Medulla oblongata (tissue), 1 donor: ENCODE measurements at regions not wholly inside any gene's neighbourhood (a gene's known extent, or its start where the extent isn't known, plus 50 kb on each side); places are given as distances from the start of the nearest gene placed in this dataset.
"Not testable (repeated sequence)": the region's sequence is repeated elsewhere in the genome, so short reads cannot be mapped to it uniquely, and the experiment has no call there.

Experiments used
- DNase-seq: peaks from one replicate; pipeline ENCODE4 v3.0.0-alpha.2; 2015; ENCODE audit errors: extremely low spot score

DNA sequence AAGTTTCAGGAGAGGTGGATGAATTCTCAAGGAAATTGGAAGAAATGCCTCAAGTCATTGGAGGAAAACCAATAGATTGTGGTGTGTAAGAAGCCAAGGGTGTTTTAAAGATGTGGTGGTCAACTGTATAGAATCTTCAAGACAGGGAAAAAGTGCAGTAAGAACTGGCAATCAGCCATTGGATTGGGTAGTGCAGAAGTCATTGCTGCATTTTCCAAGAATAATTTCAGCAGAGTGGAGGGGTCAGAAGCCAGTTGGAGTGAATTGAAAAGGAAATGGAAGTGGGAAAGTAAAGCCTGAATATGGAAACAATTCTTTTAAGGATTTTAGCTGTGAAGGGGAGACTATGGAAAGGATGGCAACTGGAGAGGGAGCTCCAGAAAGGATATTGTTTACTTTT is 128.2 kb upstream of the TMEM170B start:
- DNase-seq: no peak

DNA sequence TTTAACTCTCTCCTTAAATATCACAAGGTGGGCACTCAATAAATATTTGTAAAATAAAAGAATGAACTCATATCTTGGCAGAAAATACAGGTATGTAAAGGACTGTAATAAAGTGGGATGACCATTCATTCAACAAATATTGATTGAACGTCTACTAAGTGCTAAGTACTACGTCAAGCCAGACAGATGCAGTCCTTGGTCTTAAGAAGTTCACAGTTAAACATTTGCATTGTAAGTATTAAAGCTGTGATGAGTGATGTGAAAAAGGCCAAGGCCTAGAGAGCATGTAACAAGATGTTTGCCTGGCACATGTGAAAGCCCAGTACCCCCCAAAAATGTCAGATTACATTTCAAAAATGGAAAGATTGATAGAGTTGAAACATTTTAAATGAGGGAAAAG is 130.1 kb upstream of the TMEM170B start:
- no peak for DNase-seq

DNA sequence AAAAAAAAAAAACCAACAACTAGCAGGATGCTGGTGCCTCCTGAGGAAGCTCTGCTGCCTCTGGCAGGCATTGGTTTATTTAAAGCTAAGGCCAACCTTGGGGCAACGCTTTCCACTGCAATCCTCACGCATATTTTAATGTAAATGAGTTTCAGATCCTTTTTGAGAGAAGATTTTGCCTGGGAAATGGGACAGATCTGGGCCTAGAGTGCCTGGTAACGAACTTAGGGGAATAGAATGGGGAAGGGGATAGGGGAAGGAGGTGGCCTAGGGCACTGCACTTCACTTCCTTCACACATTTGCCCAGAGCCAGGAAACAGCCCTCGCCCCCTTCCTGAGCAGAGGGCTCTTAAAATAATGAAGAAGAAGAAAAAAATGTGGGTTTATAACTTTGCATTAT is 132.7 kb upstream of the TMEM170B start:
- peak; percentile 48 for DNase-seq

DNA sequence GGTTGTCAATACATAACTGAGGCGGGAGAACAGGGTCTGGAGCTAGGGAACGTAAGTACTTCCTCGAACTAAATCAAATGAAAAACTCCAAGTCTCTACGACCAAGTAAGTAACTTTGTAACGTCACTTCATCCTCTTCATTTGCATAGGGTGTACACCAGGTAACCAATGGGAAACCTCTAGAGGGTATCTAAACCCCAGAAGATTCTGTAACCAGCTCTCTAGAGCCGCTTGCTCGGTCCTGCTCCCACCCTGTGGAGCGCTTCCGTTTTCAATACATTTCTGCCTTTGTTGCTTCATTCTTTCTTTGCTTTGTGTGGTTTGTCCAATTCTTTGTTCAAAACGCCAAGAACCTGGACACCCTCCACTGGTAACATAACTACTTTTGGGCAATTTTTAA is 133.5 kb upstream of the TMEM170B start:
- DNase-seq: no peak

DNA sequence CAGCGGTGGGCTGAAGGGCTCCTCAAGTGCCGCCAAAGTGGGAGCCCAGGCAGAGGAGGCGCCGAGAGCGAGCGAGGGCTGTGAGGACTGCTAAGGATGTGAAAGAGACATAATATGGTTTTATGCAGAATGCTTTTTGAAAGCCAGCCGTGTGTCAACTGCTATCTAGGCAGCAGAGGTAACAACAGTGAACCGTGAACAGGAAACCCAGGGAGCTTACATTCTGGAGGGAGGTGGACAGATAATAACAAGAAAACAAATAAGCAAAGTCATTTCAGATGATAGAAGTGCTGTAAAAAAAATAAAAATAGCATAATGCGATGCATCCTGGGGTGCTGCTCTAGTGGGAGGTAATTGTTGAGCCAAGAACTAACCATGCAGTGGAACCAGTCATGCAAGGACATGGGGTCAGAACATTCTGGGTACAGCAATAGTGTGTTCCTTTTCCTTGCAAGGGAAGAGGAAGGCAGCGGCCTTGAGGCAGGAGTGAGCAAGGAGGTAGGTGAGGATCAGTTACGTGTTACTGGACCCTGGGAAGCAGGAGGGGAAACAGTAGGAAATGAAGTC is 134.4 kb upstream of the TMEM170B start:
- DNase-seq: no peak

DNA sequence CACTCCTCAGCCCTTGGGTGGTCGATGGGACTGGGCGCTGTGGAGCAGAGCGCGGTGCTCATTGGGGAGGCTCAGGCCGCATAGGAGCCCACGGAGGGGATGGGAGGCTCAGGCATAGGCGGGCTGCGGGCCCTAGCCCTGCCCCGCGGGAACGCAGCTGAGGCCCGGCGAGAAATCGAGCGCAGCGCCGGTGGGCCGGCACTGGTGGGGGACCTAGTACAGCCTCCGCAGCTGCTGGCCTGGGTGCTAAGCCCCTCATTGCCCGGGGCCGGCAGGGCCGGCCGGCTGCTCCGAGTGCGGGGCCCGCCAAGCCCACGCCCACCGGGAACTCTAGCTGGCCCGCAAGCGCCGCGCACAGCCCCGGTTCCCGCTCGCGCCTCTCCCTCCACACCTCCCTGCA is 135.0 kb upstream of the TMEM170B start:
- not testable (repeated sequence) for DNase-seq

DNA sequence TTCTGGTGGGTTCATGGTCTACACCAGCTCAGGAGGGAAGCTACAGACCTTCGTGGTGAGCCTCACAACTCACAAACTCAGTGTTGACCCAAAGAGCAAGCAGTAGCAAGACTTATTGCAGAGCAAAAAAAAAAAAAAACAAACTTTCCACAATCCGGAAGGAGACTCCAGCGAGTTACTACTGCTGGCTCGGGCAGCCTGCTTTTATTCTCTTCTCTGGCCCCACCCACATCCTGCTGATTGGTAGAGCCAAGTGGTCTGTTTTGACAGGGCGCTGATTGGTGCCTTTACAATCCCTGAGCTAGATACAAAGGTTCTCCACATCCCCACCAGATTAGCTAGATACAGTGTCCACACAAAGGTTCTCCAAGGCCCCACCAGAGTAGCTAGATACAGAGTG is 135.6 kb upstream of the TMEM170B start:
- DNase-seq: not testable (repeated sequence)

DNA sequence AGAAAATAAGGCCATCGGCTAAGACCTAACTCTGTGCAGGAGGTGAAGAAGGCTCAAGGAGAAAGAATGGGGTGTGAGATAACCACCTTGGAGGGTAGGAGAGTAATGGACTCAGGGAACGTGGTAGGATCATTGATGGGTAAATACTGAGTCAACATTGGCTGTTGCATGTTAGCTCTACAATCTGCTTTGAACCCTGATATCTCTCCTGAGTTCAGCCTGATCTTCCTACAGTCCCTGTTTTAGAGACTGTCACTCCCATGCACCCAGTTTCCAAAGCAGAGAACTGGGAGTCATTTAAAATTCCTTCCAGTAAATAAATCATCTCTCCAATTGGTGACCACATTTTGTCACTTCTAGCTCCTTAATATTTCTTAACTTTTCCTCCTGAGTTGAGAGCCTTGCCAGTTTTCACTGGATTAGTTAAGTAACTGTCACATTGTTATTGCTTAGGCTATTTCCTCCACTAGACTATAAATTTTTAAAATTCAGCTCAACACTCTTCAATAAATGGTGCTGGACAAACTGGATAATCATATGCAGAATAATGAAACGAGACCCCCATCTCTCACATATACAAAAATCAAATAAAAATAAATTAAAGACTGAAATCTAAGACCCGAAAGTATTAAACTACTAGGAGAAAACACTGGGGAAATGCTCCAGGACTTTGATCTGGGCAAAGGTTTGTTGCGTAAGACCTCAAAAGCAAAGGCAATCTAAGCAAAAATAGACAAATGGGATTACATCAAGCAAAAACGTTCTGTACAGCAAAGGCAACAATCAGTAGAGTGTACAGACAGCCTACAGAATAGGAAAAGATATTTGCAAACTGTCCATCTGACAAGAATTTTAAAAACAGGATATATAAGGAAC is 138.9 kb upstream of the TMEM170B start:
- DNase-seq: no peak

DNA sequence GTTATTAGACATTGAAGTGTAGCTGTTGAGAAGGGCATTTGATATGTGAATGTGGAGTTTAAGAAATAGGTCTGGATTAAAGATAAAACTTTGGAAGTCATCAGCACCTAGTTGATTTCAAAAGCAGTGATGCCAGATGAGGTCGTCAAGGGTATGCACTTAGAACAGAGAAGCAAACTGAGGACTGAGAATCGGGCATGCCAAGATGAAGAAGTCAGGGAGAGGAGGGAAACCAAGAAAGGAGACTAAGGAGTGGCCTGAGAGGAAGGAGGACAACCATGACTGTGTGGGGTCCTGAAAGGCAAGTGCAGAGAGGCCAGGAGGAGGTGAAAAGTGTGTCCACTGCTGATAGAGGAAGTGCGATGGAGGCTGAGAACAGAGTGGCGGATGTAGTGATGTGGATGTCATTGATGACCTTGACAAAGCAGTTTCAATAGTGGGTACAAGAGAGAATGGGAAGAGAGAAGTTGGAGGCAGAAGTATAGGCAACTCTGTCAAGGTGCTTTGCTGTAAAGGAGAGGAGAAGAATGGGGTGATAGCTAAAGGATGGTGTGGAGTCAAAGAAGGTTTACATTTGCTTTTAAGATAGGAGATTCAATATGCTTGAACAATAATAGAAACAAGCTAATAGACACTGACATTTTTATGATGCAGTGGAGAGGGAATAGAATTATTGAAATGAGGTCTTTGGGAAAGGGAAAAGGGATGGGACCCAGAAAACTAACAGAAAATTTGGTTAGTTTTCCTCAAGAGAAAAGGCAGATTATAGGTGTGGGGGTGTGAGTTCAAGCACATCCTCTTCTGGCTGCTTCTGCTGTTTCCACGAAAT is 139.7 kb upstream of the TMEM170B start:
- no peak for DNase-seq

DNA sequence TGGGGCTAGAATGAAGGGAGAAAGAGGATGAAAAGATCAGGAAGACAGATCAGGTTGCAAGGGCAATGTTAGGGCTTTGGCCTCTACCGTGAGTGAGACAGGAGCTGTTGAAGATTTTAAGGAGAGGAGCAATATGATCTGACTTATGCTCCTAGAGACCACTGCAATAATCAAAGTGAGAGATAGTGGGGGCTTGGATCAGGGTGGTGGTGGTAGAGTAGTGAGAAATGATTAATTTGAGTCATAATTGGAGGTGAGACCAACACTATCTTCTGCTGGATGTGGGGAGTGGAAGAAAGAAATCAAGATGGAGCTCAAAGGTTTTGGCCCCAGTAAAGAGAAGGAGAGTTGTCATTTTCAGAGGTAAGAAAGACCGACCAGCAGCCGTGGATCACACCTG is 140.7 kb upstream of the TMEM170B start:
- DNase-seq: no peak

DNA sequence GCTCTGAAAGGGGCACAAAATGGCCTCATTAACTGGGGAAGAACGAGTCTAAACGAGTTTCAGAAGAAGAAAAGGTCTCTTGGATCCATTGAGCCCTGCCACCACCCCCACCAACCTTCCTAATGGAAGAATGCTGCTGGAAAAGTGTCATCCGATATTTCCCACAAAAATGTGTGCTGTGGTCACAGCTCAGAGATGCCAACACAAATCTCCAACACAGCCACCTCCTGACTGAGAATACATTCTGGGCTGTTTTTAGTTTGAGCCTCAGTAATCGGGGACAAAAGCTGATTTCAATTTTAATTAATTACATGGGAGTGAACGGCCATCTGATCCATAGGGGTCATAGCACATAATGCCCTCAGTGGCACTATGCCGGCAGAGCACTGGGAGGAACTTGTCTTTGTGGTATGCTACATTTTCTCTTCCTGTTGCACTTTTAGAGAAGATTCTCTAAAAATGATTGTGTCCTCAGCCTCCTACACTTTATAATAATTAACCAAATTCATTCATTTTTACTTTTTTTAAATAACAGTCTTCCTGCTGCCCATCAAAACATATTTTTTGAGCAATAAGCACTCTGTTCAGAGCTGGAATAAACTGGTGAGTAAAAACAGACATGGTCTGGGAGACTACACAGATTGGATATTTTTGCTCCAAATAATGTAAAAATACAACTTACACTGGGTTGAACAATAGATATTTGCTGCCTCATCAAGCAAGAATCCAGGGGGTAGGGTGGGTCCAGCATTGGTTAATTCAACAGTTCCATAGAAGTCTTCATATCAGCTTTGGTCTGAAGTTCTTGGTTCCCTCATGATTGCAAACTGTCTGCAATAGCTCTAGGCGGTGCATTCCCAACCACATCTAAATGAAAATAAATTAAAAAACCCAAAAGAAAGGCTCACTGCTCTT is 143.6 kb upstream of the TMEM170B start:
- DNase-seq: no peak

DNA sequence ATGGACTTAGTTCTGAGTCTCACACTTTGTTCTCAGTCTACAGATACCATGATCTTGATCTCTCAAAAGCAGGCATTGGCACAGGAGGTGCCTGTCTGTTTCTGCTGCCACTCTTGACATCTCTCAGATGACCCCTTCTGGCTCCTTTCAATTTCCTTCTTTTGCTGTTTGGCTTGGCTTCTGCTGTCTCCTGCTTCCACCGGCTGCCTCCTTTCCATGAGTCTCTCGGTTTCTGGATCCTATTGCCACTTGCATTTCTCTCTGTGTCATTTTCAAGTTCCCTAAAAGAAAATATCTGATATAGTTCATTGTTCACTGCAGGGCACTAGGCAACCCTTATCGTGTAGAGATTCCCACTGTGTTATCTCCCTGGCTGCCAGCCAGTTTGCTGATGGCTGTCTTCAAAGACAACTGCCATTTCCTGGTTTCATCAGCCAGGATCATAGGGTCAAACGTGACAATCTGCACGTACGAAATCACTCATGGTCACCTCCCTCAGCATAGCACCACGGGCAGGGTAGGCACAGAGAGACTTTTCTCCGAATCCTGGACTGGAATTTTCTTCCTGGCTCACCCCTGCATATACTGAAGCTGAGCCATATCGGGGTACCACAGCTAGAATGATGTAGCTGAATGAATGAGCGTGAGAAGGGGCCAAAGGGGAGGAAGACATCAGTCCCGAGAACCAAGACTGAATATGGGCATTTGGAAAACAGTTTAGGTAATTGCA is 144.6 kb upstream of the TMEM170B start:
- DNase-seq: peak; percentile 31

DNA sequence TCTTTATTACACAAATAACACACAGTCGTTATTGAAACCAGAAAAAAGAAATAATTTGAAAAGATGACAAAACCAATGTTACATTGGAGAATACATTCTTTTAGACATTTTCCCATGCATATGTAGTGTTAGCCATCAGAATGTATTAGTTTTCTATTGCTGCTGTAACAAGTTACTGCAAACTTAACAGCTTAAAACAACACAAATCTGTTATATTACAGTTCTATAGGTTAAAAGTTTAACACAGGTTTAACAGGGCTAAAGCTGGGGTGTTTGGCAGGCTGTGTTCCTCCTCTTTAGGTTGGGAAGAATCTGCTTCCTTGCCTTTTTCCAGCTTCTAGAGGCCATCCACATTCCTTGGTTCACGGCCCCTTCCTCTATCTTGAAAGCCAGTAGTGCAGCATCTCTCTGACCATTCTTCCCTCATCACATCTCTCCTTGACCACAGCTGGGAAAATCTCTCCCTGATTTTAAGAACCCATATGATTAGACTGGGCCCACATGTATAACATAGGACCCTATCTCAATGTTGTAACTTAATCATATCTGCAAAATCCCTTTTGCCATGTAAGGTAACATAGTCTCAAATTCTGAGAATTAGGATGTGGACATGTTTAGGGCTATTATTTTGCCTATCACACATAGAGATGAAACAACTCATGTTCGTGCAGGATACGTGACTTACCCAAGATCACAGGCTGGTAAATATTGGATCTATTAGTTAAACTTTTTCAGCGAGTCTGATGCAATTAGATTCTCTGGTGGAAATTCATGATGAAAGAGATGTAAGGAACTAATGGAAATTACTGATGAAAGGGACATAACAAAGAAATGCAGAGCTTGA is 145.4 kb upstream of the TMEM170B start:
- DNase-seq: no peak

DNA sequence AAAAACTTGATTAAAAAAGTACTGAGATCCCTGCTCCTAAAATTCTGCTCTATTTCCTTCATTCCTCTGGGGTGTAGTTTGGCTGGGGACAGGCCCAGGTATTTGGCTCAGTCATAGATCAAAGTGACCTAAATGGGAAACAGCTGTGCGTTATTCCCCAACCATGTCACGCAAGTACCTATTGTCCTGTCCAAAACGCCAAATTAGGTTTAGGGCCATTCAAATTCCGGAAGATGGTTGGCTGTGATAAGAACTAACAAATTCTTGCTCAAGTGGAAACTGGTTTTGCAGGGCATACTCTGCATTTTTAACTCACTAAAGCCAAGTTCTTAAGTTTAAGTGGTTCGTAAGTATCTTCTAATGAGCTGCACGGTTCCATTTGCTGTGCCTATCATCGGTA is 147.6 kb upstream of the TMEM170B start:
- DNase-seq: no peak

DNA sequence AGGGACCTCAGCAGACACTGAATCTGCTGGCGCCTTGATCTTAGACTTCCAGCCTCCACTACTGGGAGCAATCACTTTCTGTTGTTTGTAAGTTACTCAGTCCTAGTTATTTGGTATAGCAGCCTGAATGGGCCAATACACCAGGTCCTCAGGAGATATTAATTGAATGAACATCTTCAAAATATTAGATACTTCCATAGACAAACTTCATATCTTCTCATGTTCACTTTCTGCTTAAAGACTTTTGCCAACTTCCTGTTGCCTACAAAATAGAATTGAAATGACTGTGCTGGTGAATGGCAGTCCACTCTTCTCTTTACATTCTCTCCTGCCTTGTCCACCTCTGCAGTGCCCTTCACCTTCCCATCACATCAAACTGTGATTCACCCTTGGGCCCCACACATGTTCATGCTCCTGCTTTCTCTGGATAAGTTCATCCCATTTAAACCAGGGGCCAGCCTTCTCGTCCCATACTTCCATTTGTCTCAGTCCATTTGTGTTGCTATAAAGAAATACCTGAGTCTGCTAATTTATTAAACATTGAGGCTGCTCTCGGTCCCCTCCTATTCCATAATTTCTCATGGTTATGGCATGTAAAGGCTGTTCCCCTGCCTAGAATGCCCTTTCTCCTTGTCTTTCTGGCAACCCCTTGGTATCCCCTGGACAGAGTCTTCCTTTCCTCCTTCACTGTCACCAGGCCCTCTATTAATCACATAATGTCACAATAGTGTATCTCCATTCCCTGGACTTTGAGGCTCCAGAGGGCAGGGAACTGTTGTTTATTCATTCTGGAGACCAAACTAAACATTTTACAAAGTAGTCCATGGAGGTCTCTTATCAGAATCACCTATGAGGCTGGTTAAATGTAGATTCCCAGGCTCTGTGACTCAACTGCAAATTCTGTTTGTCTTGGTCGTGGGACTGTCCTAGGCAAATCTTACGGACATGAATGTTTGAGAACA is 148.3 kb upstream of the TMEM170B start:
- DNase-seq: no peak

DNA sequence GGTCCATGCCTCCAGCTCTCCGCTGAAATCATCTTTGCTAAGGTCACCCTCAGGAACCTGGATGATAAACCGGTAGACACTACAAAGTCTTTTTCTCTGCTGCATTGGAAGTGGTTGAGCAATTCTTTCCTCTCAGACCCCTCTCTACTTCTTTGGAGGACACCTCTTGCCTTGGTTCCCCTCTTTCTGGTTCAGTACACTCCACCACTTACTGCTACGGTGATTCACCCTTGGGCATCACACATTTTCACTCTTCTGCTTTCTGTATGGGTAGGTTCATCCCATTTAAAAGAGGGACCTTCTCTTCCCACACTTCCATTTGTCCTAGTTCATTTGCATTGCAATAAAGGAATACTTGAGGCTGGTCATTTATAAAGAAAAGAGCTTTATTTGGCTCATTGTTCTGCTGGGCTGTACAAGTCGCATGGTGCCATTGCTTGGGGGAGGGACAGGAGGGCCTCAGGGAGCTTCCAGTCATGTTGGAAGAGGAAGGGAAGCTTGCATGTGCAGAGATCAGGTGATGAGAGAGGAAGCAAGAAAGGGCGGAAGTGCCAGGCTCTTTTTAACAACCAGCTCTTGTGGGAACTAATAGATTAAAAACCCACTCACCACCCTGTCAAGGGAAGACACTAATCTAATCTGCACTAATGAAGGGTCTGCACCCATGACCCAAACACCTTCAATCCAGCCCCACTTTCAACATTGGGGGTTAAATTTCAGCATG is 149.7 kb upstream of the TMEM170B start:
- DNase-seq: no peak

DNA sequence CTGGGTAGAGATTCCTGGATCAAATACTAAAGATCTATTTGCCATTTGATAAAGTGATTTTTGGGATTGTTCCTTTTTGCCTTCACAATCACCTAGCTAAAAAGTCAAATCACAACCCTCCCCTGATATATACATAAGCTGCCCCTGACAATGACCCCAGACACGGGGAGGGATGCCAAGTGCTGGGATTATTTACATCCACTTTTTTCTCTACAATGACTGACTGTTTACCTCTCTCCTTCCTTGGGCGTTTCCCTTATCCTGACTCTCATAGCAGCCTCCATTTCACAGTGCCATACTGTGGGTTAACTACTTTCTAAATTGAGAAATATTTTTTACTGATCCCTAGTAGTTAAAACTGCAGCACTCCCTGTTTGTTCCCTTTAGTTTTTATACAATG is 150.8 kb upstream of the TMEM170B start:
- DNase-seq: no peak

DNA sequence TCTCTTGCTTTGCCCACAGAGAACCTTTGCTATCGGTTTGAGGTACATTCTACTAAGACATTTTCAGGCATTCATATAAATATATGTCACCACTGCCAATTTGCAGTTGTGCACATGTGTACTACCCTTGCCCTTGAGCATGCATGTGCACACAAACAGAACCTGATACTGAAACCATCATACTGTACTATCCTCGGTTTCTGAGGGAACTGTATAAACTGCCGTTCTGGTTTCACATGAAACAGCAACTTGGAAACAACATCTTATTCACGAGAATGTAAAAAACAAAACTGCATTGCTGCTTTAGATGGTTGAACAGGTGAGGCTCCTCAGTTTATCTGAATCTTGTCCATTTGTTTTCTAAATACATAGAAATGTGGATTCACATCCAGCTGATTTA is 151.2 kb upstream of the TMEM170B start:
- no peak for DNase-seq
